GM12878 (cell line): ENCODE measurements at regions not wholly inside any gene's neighbourhood (a gene's known extent, or its start where the extent isn't known, plus 50 kb on each side); places are given as distances from the start of the nearest gene placed in this dataset.

Experiments
- ATAC-seq: fragments of 200-7000 bp; cut with Tn5 transposase; 3 replicates; pipeline ENCODE4 v1.9.1; 2020; ENCODE audit warnings: mild to moderate bottlenecking, moderate library complexity
- BruUV-seq: library from RNA; stranded (reverse); fragments of 400-500 nt; replicated peaks from 2 replicates; lab custom pipeline; 2021; lab: Mats Ljungman, UMichigan
- CTCF ChIA-PET: fragments of 300-600 bp; sonication (Branson Sonifier 250); formaldehyde crosslinking; extraction: SDS; loops from one replicate; lab custom pipeline; 2021; ENCODE audit warnings: inconsistent platforms; lab: Yijun Ruan, JAX
- POLR2A ChIA-PET: fragments of 350-600 bp; formaldehyde crosslinking; extraction: SDS; loops from one replicate; lab custom pipeline; 2021; ENCODE audit warnings: inconsistent platforms; lab: Charles Lee
- RAD21 ChIA-PET: fragments of 300-600 bp; sonication (Branson Sonifier 250); formaldehyde crosslinking; loops from one replicate; lab custom pipeline; 2023; ENCODE audit warnings: antibody characterized with exemption; ENCODE audit not compliant: unreplicated experiment; lab: Charles Lee
- SMC1A ChIA-PET: fragments of 300-600 bp; sonication (Branson Sonifier 250); formaldehyde crosslinking; loops from one replicate; lab custom pipeline; 2023; ENCODE audit not compliant: unreplicated experiment, uncharacterized antibody; lab: Charles Lee
- DNase-seq: peaks from one replicate; pipeline ENCODE4 v3.0.0-alpha.2; 2011; ENCODE audit warnings: low read depth, low spot score
- FAIRE-seq: peaks from 3 replicates; lab custom pipeline; 2011; peaks lifted over from hg19 to GRCh38; lab: Jason Lieb, UNC
- H2AFZ ChIP-seq: 2 replicates; pipeline ENCODE4 v1.6.0; 2011; ENCODE audit warnings: low read depth, low read length, control low read depth; ENCODE audit not compliant: control insufficient read depth
- H3K27ac ChIP-seq: 2 replicates; pipeline ENCODE4 v1.5.1; 2011; ENCODE audit warnings: control low read depth; ENCODE audit not compliant: control insufficient read depth, insufficient read depth
- H3K27me3 ChIP-seq, 2 experiments: replicated peaks in 1 of 2; 2 replicates each; pipeline versions ENCODE4 v1.6.0 to v1.6.1; 2011; ENCODE audit warnings: low read length in 1 of 2; ENCODE audit not compliant: control insufficient read depth in 2 of 2, insufficient read depth in 2 of 2
- H3K36me3 ChIP-seq, 2 experiments: 2 replicates each; pipeline ENCODE4 v1.5.1; 2011; ENCODE audit warnings: low read length in 1 of 2; ENCODE audit not compliant: control insufficient read depth in 2 of 2, insufficient read depth in 2 of 2
- H3K4me1 ChIP-seq: 2 replicates; pipeline ENCODE4 v1.6.1; 2011; ENCODE audit warnings: mild to moderate bottlenecking, low read length, moderate library complexity, mixed read lengths; ENCODE audit not compliant: control insufficient read depth, insufficient read depth
- H3K4me2 ChIP-seq: 2 replicates; pipeline ENCODE4 v1.6.0; 2011; ENCODE audit warnings: control low read depth; ENCODE audit not compliant: control insufficient read depth, insufficient read depth
- H3K4me3 ChIP-seq: fragments of 200-600 bp; sonication (generic); 2 replicates; pipeline ENCODE4 v1.5.1; 2016
- H3K79me2 ChIP-seq: 2 replicates; pipeline ENCODE4 v1.6.0; 2011; ENCODE audit warnings: low read length; ENCODE audit not compliant: control insufficient read depth, insufficient read depth
- H3K9ac ChIP-seq: 2 replicates; pipeline ENCODE4 v1.8.0; 2011; ENCODE audit warnings: low read length, control low read depth, mixed read lengths; ENCODE audit not compliant: control insufficient read depth, insufficient read depth
- H3K9me3 ChIP-seq: replicated peaks from 3 replicates; pipeline ENCODE4 v1.5.1; 2011; ENCODE audit warnings: mild to moderate bottlenecking, low read length; ENCODE audit not compliant: control insufficient read depth, insufficient read depth
- H4K20me1 ChIP-seq: 2 replicates; pipeline ENCODE4 v1.6.0; 2011; ENCODE audit not compliant: control insufficient read depth, insufficient read depth
- BACH1 ChIP-seq: fragments of 450-650 bp; IDR thresholded peaks from 2 replicates; pipeline ENCODE4 v1.6.1; 2017; ENCODE audit warnings: mild to moderate bottlenecking, borderline replicate concordance
- BMI1 ChIP-seq: fragments of 450-650 bp; IDR thresholded peaks from 2 replicates; pipeline ENCODE4 v1.6.1; 2016; ENCODE audit warnings: mild to moderate bottlenecking, moderate library complexity, borderline replicate concordance
- NFYA ChIP-seq: IDR thresholded peaks from 2 replicates; pipeline ENCODE4 v1.6.1; 2011; ENCODE audit warnings: low read depth, mild to moderate bottlenecking, low read length, improper control_type of control experiment, borderline replicate concordance
- YY1 ChIP-seq: IDR thresholded peaks from 2 replicates; pipeline ENCODE4 v1.6.1; 2011; ENCODE audit warnings: low read depth, mild to moderate bottlenecking, low read length
- ZSCAN29 ChIP-seq: fragments of 450-650 bp; IDR thresholded peaks from 2 replicates; pipeline ENCODE4 v1.6.1; 2017; ENCODE audit warnings: mild to moderate bottlenecking, moderate library complexity
- WGBS: methylation state at CpG from one replicate; pipeline ENCODE4 v1.1.6; 2016; ENCODE audit warnings: low lambda C conversion rate; ENCODE audit not compliant: insufficient replicate concordance, insufficient coverage; ENCODE audit errors: missing lambda C conversion rate; 5-methylcytosine and 5-hydroxymethylcytosine counted together
- in situ Hi-C: fragments of 300-500 bp; cut with MboI; formaldehyde crosslinking; loops from 9 replicates; pipeline ENCODE4 v1.14.3; 2018; ENCODE audit warnings: mixed read lengths
- intact Hi-C: fragments of 100-400 bp; cut with micrococcal nuclease; formaldehyde crosslinking; loops from one replicate; pipeline ENCODE4 v1.14.2; 2022; ENCODE audit not compliant: unreplicated experiment
- TF ChIP-seq, protein P1 (sequence below): fragments of 450-650 bp; IDR thresholded peaks from 2 replicates; pipeline ENCODE4 v1.6.1; 2017; ENCODE audit warnings: mild to moderate bottlenecking, low read depth, inconsistent platforms; ENCODE audit not compliant: poor library complexity, severe bottlenecking
- TF ChIP-seq, protein P2 (sequence below): IDR thresholded peaks from 2 replicates; pipeline ENCODE4 v1.6.1; 2012; ENCODE audit warnings: improper control_type of control experiment, low read depth, low read length; ENCODE audit not compliant: insufficient replicate concordance
- TF ChIP-seq, protein P3 (sequence below): fragments of 450-650 bp; IDR thresholded peaks from 2 replicates; pipeline ENCODE4 v1.6.1; 2016; ENCODE audit warnings: mild to moderate bottlenecking

DNA sequence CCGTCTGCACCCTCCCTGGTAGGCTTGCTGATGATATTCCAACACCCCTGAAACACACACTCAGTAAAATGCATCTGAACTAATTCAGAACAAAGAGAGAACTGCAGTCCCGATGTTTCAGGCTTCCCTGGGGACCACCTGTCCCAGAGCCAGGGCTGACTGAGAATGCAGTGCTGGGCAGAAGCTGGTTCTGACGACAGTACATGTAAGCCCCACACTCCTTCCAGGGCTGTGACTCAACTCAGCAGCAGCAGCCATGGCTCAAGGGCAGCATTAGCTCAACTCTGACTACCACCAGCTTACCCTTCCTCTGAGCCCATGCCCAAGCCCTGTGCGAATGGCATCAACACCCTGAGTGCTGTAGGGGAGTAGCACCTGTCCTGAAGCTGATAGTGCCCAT lies 56.4 kb upstream of the SIPA1L2 start:
- Histone ChIP-seq H3K4me2 (no peak overlapping the region), H3K9me3 (no peaks in the 10 kb centered on the region), H3K27ac (no peak overlapping the region), H3K9ac (no peak overlapping the region), H2AFZ (no peak overlapping the region), H4K20me1 (no peaks in the 10 kb centered on the region), H3K36me3 (no peaks in the 10 kb centered on the region), H3K4me3 (no peak overlapping the region), H3K27me3 (no peaks in the 10 kb centered on the region; a peak in 1 of 4 replicates), H3K4me1 (no peaks in the 10 kb centered on the region), H3K79me2 (no peaks in the 10 kb centered on the region)
- DNase-seq, result no peak
- intact Hi-C loops, result no loop called here
- no TSS peak for BruUV-seq
- in situ Hi-C loops, result no loop called here
- WGBS, result 2% methylated on average over 4 of the region's 4 CpGs
- ChIA-PET CTCF (no interaction called here), POLR2A (no interaction called here), RAD21 (no interaction called here), SMC1A (no interaction called here)
- no peak for ATAC-seq
- TF ChIP-seq BACH1 (no peak), BMI1 (no peak), NFYA (no peak), ZSCAN29 (no peak), YY1 (no peak)
- TF ChIP-seq, protein P1, sequence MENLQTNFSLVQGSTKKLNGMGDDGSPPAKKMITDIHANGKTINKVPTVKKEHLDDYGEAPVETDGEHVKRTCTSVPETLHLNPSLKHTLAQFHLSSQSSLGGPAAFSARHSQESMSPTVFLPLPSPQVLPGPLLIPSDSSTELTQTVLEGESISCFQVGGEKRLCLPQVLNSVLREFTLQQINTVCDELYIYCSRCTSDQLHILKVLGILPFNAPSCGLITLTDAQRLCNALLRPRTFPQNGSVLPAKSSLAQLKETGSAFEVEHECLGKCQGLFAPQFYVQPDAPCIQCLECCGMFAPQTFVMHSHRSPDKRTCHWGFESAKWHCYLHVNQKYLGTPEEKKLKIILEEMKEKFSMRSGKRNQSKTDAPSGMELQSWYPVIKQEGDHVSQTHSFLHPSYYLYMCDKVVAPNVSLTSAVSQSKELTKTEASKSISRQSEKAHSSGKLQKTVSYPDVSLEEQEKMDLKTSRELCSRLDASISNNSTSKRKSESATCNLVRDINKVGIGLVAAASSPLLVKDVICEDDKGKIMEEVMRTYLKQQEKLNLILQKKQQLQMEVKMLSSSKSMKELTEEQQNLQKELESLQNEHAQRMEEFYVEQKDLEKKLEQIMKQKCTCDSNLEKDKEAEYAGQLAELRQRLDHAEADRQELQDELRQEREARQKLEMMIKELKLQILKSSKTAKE, result no peak
- TF ChIP-seq, protein P2, sequence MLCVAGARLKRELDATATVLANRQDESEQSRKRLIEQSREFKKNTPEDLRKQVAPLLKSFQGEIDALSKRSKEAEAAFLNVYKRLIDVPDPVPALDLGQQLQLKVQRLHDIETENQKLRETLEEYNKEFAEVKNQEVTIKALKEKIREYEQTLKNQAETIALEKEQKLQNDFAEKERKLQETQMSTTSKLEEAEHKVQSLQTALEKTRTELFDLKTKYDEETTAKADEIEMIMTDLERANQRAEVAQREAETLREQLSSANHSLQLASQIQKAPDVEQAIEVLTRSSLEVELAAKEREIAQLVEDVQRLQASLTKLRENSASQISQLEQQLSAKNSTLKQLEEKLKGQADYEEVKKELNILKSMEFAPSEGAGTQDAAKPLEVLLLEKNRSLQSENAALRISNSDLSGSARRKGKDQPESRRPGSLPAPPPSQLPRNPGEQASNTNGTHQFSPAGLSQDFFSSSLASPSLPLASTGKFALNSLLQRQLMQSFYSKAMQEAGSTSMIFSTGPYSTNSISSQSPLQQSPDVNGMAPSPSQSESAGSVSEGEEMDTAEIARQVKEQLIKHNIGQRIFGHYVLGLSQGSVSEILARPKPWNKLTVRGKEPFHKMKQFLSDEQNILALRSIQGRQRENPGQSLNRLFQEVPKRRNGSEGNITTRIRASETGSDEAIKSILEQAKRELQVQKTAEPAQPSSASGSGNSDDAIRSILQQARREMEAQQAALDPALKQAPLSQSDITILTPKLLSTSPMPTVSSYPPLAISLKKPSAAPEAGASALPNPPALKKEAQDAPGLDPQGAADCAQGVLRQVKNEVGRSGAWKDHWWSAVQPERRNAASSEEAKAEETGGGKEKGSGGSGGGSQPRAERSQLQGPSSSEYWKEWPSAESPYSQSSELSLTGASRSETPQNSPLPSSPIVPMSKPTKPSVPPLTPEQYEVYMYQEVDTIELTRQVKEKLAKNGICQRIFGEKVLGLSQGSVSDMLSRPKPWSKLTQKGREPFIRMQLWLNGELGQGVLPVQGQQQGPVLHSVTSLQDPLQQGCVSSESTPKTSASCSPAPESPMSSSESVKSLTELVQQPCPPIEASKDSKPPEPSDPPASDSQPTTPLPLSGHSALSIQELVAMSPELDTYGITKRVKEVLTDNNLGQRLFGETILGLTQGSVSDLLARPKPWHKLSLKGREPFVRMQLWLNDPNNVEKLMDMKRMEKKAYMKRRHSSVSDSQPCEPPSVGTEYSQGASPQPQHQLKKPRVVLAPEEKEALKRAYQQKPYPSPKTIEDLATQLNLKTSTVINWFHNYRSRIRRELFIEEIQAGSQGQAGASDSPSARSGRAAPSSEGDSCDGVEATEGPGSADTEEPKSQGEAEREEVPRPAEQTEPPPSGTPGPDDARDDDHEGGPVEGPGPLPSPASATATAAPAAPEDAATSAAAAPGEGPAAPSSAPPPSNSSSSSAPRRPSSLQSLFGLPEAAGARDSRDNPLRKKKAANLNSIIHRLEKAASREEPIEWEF, result no peak
- TF ChIP-seq, protein P3, sequence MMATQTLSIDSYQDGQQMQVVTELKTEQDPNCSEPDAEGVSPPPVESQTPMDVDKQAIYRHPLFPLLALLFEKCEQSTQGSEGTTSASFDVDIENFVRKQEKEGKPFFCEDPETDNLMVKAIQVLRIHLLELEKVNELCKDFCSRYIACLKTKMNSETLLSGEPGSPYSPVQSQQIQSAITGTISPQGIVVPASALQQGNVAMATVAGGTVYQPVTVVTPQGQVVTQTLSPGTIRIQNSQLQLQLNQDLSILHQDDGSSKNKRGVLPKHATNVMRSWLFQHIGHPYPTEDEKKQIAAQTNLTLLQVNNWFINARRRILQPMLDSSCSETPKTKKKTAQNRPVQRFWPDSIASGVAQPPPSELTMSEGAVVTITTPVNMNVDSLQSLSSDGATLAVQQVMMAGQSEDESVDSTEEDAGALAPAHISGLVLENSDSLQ, result no peak
- no peak for FAIRE-seq
